Adipocyte (in vitro differentiated cells): ENCODE measurements at regions not wholly inside any gene's neighbourhood (a gene's known extent, or its start where the extent isn't known, plus 50 kb on each side); places are given as distances from the start of the nearest gene placed in this dataset.
"Not testable (repeated sequence)": the region's sequence is repeated elsewhere in the genome, so short reads cannot be mapped to it uniquely, and the experiment has no call there.

ENCODE experiments used
- DNase-seq: peaks from one replicate; pipeline ENCODE4 v3.0.0-alpha.2; 2015; ENCODE audit warnings: low read depth
- H3K27me3 ChIP-seq: replicated peaks from 2 replicates; pipeline ENCODE4 v1.7.0; 2013; ENCODE audit warnings: mild to moderate bottlenecking, low read length, moderate library complexity; ENCODE audit not compliant: control insufficient read depth, insufficient read depth
- H3K36me3 ChIP-seq: 2 replicates; pipeline ENCODE4 v1.7.0; 2013; ENCODE audit warnings: low read length, mild to moderate bottlenecking, moderate library complexity; ENCODE audit not compliant: control insufficient read depth, insufficient read depth, severe bottlenecking
- H3K4me1 ChIP-seq: 2 replicates; pipeline ENCODE4 v1.7.0; 2013; ENCODE audit warnings: mild to moderate bottlenecking, low read length, moderate library complexity; ENCODE audit not compliant: control insufficient read depth, insufficient read depth
- H3K4me3 ChIP-seq: 2 replicates; pipeline ENCODE4 v1.7.0; 2013; ENCODE audit warnings: mild to moderate bottlenecking, low read length, moderate library complexity
- H3K9ac ChIP-seq: 2 replicates; pipeline ENCODE4 v1.7.0; 2013; ENCODE audit warnings: mild to moderate bottlenecking, low read length, moderate library complexity
- H3K9me3 ChIP-seq: 2 replicates; pipeline ENCODE4 v1.7.0; 2013; ENCODE audit warnings: mild to moderate bottlenecking, low read length, moderate library complexity; ENCODE audit not compliant: control insufficient read depth

DNA sequence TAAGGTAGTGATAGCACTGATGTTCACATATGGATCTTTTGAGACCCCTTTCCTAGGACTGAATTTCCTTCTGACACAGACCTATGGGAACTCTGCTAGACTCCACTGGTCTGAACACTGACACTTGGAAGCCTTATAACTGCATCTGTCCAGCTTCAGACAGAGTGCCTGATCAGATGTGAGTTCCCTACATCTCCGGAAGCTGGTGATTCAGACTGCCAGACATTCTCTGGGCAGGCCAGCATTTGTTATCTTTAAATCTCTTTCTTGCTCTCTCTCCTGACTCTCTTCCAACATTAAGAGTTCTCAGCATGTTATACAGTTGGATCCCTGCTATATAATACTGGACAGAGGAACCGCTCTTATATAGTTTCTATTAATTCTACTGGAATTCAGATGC, 408.5 kb downstream of the ZEB2 start:
- peak; percentile 89 for DNase-seq
- Histone ChIP-seq H3K9me3 (no peaks in the 10 kb centered on the region), H3K4me1 (peaks cover 16% of the 10 kb centered on the region), H3K4me3 (no peak overlapping the region), H3K36me3 (no peaks in the 10 kb centered on the region), H3K27me3 (no peaks in the 10 kb centered on the region), H3K9ac (no peak overlapping the region)

DNA sequence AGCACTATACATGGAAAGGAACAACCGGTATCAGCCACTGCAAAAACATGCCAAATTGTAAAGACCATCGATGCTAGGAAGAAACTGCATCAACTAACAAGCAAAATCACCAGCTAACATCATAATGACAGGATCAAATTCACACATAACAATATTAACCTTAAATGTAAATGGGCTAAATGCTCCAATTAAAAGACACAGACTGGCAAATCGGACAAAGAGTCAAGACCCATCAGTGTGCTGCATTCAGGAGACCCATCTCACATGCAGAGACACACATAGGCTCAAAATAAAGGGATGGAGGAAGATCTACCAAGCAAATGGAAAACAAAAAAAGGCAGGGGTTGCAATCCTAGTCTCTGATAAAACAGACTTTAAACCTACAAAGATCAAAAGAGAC, 413.8 kb downstream of the ZEB2 start:
- not testable (repeated sequence) for H3K9me3 ChIP-seq, H3K27me3 ChIP-seq, DNase-seq, H3K4me1 ChIP-seq, H3K9ac ChIP-seq, H3K4me3 ChIP-seq, H3K36me3 ChIP-seq

DNA sequence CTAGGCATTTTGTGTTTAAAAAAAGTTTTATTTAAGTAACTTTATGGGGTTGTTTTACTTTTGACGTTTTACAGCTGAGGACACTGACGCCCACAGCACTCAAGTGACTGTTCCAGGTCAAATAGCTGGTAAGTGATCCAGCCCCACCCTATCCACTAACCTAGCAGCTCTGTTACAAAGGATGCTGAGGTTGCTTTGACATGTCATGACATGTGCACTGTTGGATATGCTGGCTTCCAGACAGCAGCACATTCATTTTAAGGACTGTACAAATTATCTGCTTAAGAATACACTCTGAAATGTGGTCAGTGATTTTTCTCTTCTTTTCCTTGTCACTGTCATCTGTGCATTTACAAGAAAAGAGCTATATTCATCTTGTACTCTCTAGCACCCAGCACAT, 417.5 kb downstream of the ZEB2 start:
- H3K36me3 ChIP-seq = no peaks in the 10 kb centered on the region
- no peaks in the 10 kb centered on the region for H3K27me3 ChIP-seq
- H3K9me3 ChIP-seq = peaks cover 8% of the 10 kb centered on the region
- H3K9ac ChIP-seq = no peak overlapping the region
- no peak overlapping the region for H3K4me3 ChIP-seq
- H3K4me1 ChIP-seq = no peaks in the 10 kb centered on the region
- DNase-seq = no peak

DNA sequence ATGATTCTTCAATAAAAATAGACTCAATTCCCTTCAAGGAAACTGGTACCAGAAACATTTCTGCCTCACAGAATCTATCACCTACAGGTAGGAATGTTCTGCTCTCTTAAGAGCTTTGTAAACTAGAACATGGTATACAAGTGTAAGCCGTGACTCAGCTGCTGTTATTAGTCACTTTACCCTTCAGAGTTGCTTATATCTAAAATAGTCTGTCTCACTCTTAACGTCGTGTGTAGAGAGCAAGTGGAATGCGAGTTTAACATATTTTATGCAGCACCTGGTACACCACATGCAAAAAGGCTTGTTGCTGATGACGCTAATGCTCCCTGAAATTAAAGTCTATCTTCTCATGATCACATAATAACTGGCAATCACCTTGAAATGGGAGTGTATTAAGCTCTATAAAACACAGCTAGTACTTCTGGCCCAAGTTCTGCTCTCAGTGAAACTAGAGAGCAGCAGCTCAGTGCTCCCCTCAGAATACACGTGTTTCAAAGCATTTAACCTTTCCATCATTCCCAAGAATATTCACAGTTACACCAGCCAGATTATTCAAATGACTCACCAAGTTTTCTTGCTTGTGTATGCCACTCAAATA, 420.0 kb downstream of the ZEB2 start:
- peak; percentile 72 for DNase-seq
- no peak overlapping the region for H3K9ac ChIP-seq
- H3K36me3 ChIP-seq = no peaks in the 10 kb centered on the region

DNA sequence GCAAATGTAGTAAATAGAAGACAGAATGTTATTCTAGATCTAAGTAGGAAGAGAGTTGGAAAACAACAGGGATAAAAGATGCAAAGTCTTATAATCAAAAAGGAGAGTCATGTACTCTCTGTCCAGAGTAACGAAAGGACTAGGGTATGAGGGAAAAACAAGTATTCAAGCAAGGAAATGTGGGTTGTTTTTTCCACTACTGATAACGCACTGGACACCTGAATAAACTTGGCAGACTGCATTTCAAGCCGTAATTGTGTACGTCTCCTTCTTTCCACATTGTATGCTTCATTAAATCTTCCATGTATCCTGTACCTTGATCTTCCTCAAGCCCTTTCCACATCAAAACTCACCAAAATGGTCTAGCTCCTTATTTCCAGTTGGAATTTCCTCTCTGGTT, 420.6 kb downstream of the ZEB2 start:
- Histone ChIP-seq H3K4me3 (no peak overlapping the region), H3K9me3 (peaks cover 3% of the 10 kb centered on the region), H3K27me3 (no peaks in the 10 kb centered on the region), H3K36me3 (no peaks in the 10 kb centered on the region), H3K9ac (no peak overlapping the region), H3K4me1 (no peaks in the 10 kb centered on the region)
- no peak for DNase-seq

More for the DNA sequence above, 420.0 kb downstream of the ZEB2 start:
- no peaks in the 10 kb centered on the region for H3K27me3 ChIP-seq
- H3K4me3 ChIP-seq = no peak overlapping the region
- H3K4me1 ChIP-seq = no peaks in the 10 kb centered on the region
- peaks cover 8% of the 10 kb centered on the region for H3K9me3 ChIP-seq

DNA sequence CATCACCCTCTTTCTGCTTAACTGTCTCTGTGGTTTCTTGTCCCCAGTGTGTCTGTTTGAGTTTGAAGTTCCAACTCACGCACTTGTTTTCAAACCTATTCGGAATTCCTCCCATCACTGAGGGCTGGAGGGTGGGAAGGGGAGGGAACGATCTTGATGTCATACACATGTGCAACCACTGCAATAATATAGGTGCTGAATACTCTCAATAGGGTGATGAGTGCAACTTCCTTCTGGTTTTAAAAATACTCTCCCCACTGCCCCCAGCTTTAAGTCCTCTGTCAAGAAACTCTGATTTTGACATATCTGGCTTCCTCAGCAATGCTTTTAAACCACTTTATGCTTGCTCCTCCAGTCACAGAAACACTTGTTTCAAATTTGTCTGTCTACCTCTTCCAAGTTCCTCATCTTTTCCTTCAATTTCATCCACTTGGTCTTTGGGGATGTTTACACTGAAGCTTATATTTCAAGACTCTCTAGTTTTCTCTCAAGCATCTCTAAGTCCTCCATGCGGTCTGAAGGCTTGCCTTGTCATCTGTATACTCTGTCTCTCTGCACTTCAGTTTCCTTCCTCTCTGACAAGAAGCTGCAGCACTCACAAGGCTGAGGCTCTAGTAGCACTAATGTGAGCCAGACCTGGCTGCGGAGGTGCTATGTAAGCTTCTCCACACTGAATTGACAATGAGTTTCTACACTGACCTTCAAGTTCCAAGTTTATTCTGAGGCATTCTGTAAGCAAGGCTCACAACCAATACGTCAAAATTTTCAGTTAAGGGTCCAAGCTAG, 422.3 kb downstream of the ZEB2 start:
- no peaks in the 10 kb centered on the region for H3K4me1 ChIP-seq
- H3K9me3 ChIP-seq = no peaks in the 10 kb centered on the region
- no peaks in the 10 kb centered on the region for H3K27me3 ChIP-seq
- H3K9ac ChIP-seq = no peak overlapping the region
- H3K4me3 ChIP-seq = no peak overlapping the region
- no peaks in the 10 kb centered on the region for H3K36me3 ChIP-seq
- DNase-seq = no peak

DNA sequence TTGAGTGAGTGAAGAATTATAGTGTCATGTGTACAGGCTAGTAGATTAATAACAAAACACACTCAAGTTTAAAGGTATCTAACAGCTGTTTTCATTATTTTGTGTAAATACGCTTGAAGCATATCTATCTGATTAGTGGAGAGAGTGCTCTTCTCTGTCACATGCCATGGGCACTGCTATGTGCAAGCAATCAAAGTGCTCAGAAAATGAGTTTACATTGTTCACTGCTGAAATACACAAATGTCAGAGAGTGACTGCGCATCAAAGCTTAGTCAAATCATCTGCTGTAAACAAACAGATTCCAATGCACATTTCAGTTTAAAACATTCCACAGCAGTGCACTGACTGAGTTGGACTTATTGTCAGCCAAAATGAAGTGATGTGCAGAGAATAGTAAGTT, 423.4 kb downstream of the ZEB2 start:
- Histone ChIP-seq H3K9ac (no peak overlapping the region), H3K4me1 (no peaks in the 10 kb centered on the region), H3K36me3 (no peaks in the 10 kb centered on the region), H3K9me3 (no peaks in the 10 kb centered on the region), H3K4me3 (no peak overlapping the region), H3K27me3 (no peaks in the 10 kb centered on the region)
- DNase-seq = no peak

DNA sequence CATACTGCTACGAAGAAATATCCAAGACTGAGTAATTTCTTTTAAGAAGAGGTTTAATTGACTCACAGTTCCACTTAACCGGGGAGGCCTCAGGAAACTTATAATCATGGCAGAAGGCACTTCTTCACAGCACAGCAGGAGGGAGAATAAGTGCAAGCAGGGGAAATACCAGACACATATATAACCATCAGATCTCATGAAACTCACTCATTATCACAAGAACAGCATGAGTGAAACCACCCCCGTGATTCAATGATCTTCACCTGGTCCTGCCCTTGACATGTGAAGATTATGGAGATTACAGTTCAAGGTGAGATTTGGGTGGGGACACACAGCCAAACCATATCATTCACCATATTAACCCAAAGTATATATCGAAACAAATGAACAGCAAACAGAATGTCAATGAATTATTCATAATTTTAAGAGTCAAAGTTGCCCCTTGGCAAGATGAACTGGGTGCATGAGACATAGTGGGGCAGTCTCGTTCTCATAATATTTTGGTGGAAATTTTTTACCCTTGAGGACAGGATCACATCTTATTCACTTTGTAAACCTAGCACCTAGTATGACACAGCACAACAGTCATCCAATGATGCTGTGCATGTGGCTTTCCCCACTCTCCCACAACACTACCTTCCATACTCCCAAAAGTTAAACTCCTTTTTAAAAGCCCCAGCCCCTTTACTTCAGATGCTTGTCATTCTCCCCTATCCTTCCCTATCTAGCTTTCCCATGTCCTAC, 425.3 kb downstream of the ZEB2 start:
- no peaks in the 10 kb centered on the region for H3K4me1 ChIP-seq
- no peak overlapping the region for H3K4me3 ChIP-seq
- no peaks in the 10 kb centered on the region for H3K9me3 ChIP-seq
- DNase-seq = no peak
- H3K9ac ChIP-seq = no peak overlapping the region
- H3K36me3 ChIP-seq = no peaks in the 10 kb centered on the region
- H3K27me3 ChIP-seq = no peaks in the 10 kb centered on the region

DNA sequence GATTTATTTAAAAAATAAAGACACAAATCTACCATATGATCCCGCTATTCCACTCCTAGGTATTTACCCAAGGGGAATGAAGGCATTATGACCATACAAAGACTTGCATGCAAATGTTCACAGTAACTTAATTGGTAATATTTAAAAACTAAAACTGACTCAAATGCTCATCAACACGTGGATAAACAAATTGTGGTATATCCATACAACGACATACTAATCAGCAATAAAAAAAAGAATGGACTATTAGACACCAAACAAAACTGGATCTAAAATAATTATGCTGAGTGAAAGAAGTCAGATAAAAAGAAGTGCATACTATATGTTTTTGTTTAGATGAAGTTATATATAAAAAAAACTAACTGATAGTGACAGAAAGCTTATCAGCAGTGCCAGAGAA, 428.3 kb downstream of the ZEB2 start:
- Histone ChIP-seq H3K4me1 (peaks cover 6% of the 10 kb centered on the region), H3K27me3 (no peaks in the 10 kb centered on the region), H3K36me3 (no peaks in the 10 kb centered on the region), H3K9ac (no peak overlapping the region), H3K9me3 (no peaks in the 10 kb centered on the region), H3K4me3 (no peak overlapping the region)
- no peak for DNase-seq

DNA sequence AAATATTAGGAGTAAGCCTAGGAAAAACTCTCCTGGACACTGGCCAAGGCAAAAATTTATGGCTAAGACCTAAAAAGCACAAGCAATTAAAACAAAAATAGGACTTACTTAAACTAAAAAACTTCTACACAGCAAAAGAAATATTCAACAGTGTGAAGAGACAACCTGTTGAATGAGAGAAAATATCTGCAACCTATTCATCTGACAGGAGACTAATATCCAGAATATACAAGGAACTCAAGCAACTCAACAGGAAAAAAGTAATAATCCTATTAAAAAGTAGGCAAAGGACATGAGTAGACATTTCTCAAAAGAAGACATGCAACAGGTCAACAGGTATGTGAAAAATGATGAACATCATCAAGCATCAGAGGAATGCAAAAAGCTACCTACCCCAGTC, 431.1 kb downstream of the ZEB2 start:
- no peak for DNase-seq
- no peak overlapping the region for H3K9ac ChIP-seq
- peaks cover 19% of the 10 kb centered on the region for H3K4me1 ChIP-seq
- no peaks in the 10 kb centered on the region for H3K27me3 ChIP-seq
- H3K9me3 ChIP-seq = no peaks in the 10 kb centered on the region
- H3K36me3 ChIP-seq = no peaks in the 10 kb centered on the region
- H3K4me3 ChIP-seq = no peak overlapping the region

DNA sequence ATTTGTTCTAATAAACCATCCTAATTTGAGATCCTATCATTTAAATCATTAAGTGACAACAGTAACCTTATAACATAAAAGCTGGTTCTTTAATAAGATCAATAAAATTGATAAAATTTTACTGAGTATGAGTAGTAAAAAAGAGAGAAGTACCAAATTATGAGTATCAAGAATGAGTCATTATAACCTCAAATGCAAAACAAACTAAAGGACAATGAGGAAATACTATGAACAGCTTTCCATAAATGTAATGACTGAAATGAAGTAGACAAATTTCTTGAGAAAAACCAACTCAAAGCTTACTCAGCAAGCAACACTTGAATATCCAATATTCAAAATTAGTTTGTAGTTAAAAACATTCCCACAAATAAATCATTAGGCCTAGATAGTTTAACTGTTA, 433.0 kb downstream of the ZEB2 start:
- no peaks in the 10 kb centered on the region for H3K36me3 ChIP-seq
- H3K9me3 ChIP-seq = no peaks in the 10 kb centered on the region
- peak; percentile 40 for DNase-seq
- peaks cover 32% of the 10 kb centered on the region for H3K4me1 ChIP-seq
- H3K9ac ChIP-seq = no peak overlapping the region
- H3K4me3 ChIP-seq = no peak overlapping the region
- no peaks in the 10 kb centered on the region for H3K27me3 ChIP-seq
